GM23338 (cell line): ENCODE measurements at regions not wholly inside any gene's neighbourhood (a gene's known extent, or its start where the extent isn't known, plus 50 kb on each side); places are given as distances from the start of the nearest gene placed in this dataset.

Source experiments
- ATAC-seq: fragments of 200-7000 bp; cut with Tn5 transposase; 3 replicates; pipeline ENCODE4 v1.9.1; 2020
- DNase-seq: peaks from one replicate; pipeline ENCODE4 v3.0.0-alpha.2; 2015; ENCODE audit warnings: low spot score
- H2AFZ ChIP-seq: fragments of 200-600 bp; sonication (generic); 2 replicates; pipeline ENCODE4 v1.8.0; 2016; ENCODE audit warnings: antibody characterized with exemption, mild to moderate bottlenecking, moderate library complexity
- H3F3A ChIP-seq: fragments of 200-600 bp; sonication (generic); replicated peaks from 2 replicates; pipeline ENCODE4 v1.8.0; 2017; ENCODE audit warnings: antibody characterized with exemption, mixed run types, low read depth
- H3K27ac ChIP-seq: fragments of 200-600 bp; sonication (generic); 2 replicates; pipeline ENCODE4 v1.6.1; 2016; ENCODE audit warnings: low read depth
- H3K27me3 ChIP-seq: fragments of 200-600 bp; sonication (generic); 2 replicates; pipeline ENCODE4 v1.8.0; 2016; ENCODE audit warnings: mild to moderate bottlenecking, mixed run types, moderate library complexity; ENCODE audit not compliant: insufficient read depth
- H3K36me3 ChIP-seq: fragments of 200-600 bp; sonication (generic); 2 replicates; pipeline ENCODE4 v1.8.0; 2016; ENCODE audit warnings: mild to moderate bottlenecking; ENCODE audit not compliant: insufficient read depth
- H3K4me1 ChIP-seq: fragments of 200-600 bp; sonication (generic); 2 replicates; pipeline ENCODE4 v1.8.0; 2016; ENCODE audit warnings: mild to moderate bottlenecking, moderate library complexity; ENCODE audit not compliant: insufficient read depth
- H3K4me2 ChIP-seq: fragments of 200-600 bp; sonication (generic); 2 replicates; pipeline ENCODE4 v1.7.1; 2017; ENCODE audit warnings: mixed run types
- H3K4me3 ChIP-seq: fragments of 200-600 bp; sonication (generic); 2 replicates; pipeline ENCODE4 v1.6.1; 2016; ENCODE audit warnings: mixed run types
- H3K79me2 ChIP-seq: fragments of 200-600 bp; sonication (generic); replicated peaks from 2 replicates; pipeline ENCODE4 v1.8.0; 2017; ENCODE audit warnings: mild to moderate bottlenecking; ENCODE audit not compliant: insufficient read depth
- H3K9me2 ChIP-seq: fragments of 200-600 bp; sonication (generic); 2 replicates; pipeline ENCODE4 v1.8.0; 2017; ENCODE audit not compliant: insufficient read depth
- H4K20me1 ChIP-seq: fragments of 200-600 bp; sonication (generic); replicated peaks from 2 replicates; pipeline ENCODE4 v1.8.0; 2017; ENCODE audit warnings: mild to moderate bottlenecking; ENCODE audit not compliant: insufficient read depth
- H3K27ac Mint-ChIP-seq: 2 replicates; pipeline ENCODE4 v1.8.0; 2020; ENCODE audit warnings: inconsistent platforms, mild to moderate bottlenecking, moderate library complexity, mixed read lengths
- H3K27me3 Mint-ChIP-seq: 3 replicates; pipeline ENCODE4 v1.8.0; 2022; ENCODE audit warnings: low read depth, mild to moderate bottlenecking, moderate library complexity, mixed read lengths, inconsistent platforms; ENCODE audit not compliant: insufficient read depth, poor library complexity
- H3K36me3 Mint-ChIP-seq: 3 replicates; pipeline ENCODE4 v1.8.0; 2021; ENCODE audit warnings: low read depth, mild to moderate bottlenecking, inconsistent platforms, moderate library complexity, mixed read lengths
- H3K4me1 Mint-ChIP-seq: 3 replicates; pipeline ENCODE4 v1.8.0; 2020; ENCODE audit warnings: mild to moderate bottlenecking, inconsistent platforms, mixed read lengths
- H3K4me3 Mint-ChIP-seq: 3 replicates; pipeline ENCODE4 v1.8.0; 2021; ENCODE audit warnings: moderate library complexity, mild to moderate bottlenecking, inconsistent platforms, mixed read lengths
- H3K9me3 Mint-ChIP-seq: 3 replicates; pipeline ENCODE4 v1.8.0; 2020; ENCODE audit warnings: moderate library complexity, mild to moderate bottlenecking, inconsistent platforms, mixed read lengths
- CREB1 ChIP-seq: fragments of 250-450 bp; sonication (Bioruptor Pico); IDR thresholded peaks from 2 replicates; pipeline ENCODE4 v1.5.0; 2020; ENCODE audit warnings: low read depth, mild to moderate bottlenecking, moderate library complexity
- CTCF ChIP-seq, 2 experiments: fragments of 200-600 bp in 1 of 2; sonication (generic) in 1 of 2; conservative IDR thresholded peaks; 2 replicates each; pipeline versions ENCODE4 v1.5.1 to v1.6.1; 2016 to 2017; ENCODE audit warnings: antibody characterized with exemption in 2 of 2, low read depth in 2 of 2, mild to moderate bottlenecking in 2 of 2, moderate library complexity in 1 of 2
- ETS1 ChIP-seq: IDR thresholded peaks from 2 replicates; pipeline ENCODE4 v1.6.1; 2016; ENCODE audit warnings: antibody characterized with exemption
- EZH2 ChIP-seq: fragments of 200-600 bp; sonication (generic); IDR thresholded peaks from one replicate; pipeline ENCODE4 v1.8.0; 2017; ENCODE audit warnings: antibody characterized with exemption, mild to moderate bottlenecking, low read depth; ENCODE audit not compliant: unreplicated experiment
- EZH2phosphoT487 ChIP-seq: fragments of 200-600 bp; sonication (generic); IDR thresholded peaks from one replicate; pipeline ENCODE4 v1.8.1; 2018; ENCODE audit warnings: antibody characterized with exemption; ENCODE audit not compliant: unreplicated experiment
- JUNB ChIP-seq: IDR thresholded peaks from one replicate; pipeline ENCODE4 v1.6.1; 2016; ENCODE audit warnings: antibody characterized with exemption; ENCODE audit not compliant: unreplicated experiment
- NANOG ChIP-seq: IDR thresholded peaks from 2 replicates; pipeline ENCODE4 v1.6.1; 2016; ENCODE audit warnings: antibody characterized with exemption, borderline replicate concordance
- POLR2AphosphoS5 ChIP-seq: IDR thresholded peaks from 2 replicates; pipeline ENCODE4 v1.6.1; 2016; ENCODE audit warnings: antibody characterized with exemption, low read depth
- STAT1 ChIP-seq: IDR thresholded peaks from one replicate; pipeline ENCODE4 v1.6.1; 2016; ENCODE audit warnings: antibody characterized with exemption; ENCODE audit not compliant: unreplicated experiment
- ZNF114 ChIP-seq: fragments of 250-450 bp; sonication (Bioruptor Pico); IDR thresholded peaks from 2 replicates; pipeline ENCODE4 v1.5.0; 2020; ENCODE audit warnings: mild to moderate bottlenecking, moderate library complexity
- ZNF331 ChIP-seq: fragments of 250-450 bp; sonication (Bioruptor Pico); IDR thresholded peaks from 2 replicates; pipeline ENCODE4 v1.5.0; 2020; ENCODE audit warnings: low read depth, mild to moderate bottlenecking, moderate library complexity
- TF ChIP-seq, protein P1 (sequence below): IDR thresholded peaks from one replicate; pipeline ENCODE4 v1.6.1; 2018; ENCODE audit warnings: antibody characterized with exemption; ENCODE audit not compliant: unreplicated experiment
- TF ChIP-seq, protein P2 (sequence below): fragments of 250-450 bp; sonication (Bioruptor Pico); IDR thresholded peaks from 2 replicates; pipeline ENCODE4 v1.5.0; 2020; ENCODE audit warnings: mild to moderate bottlenecking, moderate library complexity

- H2AFZ ChIP-seq, result no peak overlapping the region
- no peaks in the 10 kb centered on the region for H3K27me3 ChIP-seq
- no peak overlapping the region for H3K27ac ChIP-seq
- H3K36me3 Mint-ChIP-seq, result no peaks in the 10 kb centered on the region
- no peaks in the 10 kb centered on the region for H3K36me3 ChIP-seq
- no peaks in the 10 kb centered on the region for H3K79me2 ChIP-seq
- DNase-seq, result no peak
- H3K4me3 Mint-ChIP-seq, result no peak overlapping the region
- no peak overlapping the region for H3K27ac Mint-ChIP-seq
- H3K27me3 Mint-ChIP-seq, result peaks cover 3% of the 10 kb centered on the region
- H3K4me3 ChIP-seq, result no peak overlapping the region
- no peaks in the 10 kb centered on the region for H3K4me1 ChIP-seq
- H3F3A ChIP-seq, result no peaks in the 10 kb centered on the region
- TF ChIP-seq, protein P1, sequence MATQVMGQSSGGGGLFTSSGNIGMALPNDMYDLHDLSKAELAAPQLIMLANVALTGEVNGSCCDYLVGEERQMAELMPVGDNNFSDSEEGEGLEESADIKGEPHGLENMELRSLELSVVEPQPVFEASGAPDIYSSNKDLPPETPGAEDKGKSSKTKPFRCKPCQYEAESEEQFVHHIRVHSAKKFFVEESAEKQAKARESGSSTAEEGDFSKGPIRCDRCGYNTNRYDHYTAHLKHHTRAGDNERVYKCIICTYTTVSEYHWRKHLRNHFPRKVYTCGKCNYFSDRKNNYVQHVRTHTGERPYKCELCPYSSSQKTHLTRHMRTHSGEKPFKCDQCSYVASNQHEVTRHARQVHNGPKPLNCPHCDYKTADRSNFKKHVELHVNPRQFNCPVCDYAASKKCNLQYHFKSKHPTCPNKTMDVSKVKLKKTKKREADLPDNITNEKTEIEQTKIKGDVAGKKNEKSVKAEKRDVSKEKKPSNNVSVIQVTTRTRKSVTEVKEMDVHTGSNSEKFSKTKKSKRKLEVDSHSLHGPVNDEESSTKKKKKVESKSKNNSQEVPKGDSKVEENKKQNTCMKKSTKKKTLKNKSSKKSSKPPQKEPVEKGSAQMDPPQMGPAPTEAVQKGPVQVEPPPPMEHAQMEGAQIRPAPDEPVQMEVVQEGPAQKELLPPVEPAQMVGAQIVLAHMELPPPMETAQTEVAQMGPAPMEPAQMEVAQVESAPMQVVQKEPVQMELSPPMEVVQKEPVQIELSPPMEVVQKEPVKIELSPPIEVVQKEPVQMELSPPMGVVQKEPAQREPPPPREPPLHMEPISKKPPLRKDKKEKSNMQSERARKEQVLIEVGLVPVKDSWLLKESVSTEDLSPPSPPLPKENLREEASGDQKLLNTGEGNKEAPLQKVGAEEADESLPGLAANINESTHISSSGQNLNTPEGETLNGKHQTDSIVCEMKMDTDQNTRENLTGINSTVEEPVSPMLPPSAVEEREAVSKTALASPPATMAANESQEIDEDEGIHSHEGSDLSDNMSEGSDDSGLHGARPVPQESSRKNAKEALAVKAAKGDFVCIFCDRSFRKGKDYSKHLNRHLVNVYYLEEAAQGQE, result no peak
- TF ChIP-seq, protein P2, sequence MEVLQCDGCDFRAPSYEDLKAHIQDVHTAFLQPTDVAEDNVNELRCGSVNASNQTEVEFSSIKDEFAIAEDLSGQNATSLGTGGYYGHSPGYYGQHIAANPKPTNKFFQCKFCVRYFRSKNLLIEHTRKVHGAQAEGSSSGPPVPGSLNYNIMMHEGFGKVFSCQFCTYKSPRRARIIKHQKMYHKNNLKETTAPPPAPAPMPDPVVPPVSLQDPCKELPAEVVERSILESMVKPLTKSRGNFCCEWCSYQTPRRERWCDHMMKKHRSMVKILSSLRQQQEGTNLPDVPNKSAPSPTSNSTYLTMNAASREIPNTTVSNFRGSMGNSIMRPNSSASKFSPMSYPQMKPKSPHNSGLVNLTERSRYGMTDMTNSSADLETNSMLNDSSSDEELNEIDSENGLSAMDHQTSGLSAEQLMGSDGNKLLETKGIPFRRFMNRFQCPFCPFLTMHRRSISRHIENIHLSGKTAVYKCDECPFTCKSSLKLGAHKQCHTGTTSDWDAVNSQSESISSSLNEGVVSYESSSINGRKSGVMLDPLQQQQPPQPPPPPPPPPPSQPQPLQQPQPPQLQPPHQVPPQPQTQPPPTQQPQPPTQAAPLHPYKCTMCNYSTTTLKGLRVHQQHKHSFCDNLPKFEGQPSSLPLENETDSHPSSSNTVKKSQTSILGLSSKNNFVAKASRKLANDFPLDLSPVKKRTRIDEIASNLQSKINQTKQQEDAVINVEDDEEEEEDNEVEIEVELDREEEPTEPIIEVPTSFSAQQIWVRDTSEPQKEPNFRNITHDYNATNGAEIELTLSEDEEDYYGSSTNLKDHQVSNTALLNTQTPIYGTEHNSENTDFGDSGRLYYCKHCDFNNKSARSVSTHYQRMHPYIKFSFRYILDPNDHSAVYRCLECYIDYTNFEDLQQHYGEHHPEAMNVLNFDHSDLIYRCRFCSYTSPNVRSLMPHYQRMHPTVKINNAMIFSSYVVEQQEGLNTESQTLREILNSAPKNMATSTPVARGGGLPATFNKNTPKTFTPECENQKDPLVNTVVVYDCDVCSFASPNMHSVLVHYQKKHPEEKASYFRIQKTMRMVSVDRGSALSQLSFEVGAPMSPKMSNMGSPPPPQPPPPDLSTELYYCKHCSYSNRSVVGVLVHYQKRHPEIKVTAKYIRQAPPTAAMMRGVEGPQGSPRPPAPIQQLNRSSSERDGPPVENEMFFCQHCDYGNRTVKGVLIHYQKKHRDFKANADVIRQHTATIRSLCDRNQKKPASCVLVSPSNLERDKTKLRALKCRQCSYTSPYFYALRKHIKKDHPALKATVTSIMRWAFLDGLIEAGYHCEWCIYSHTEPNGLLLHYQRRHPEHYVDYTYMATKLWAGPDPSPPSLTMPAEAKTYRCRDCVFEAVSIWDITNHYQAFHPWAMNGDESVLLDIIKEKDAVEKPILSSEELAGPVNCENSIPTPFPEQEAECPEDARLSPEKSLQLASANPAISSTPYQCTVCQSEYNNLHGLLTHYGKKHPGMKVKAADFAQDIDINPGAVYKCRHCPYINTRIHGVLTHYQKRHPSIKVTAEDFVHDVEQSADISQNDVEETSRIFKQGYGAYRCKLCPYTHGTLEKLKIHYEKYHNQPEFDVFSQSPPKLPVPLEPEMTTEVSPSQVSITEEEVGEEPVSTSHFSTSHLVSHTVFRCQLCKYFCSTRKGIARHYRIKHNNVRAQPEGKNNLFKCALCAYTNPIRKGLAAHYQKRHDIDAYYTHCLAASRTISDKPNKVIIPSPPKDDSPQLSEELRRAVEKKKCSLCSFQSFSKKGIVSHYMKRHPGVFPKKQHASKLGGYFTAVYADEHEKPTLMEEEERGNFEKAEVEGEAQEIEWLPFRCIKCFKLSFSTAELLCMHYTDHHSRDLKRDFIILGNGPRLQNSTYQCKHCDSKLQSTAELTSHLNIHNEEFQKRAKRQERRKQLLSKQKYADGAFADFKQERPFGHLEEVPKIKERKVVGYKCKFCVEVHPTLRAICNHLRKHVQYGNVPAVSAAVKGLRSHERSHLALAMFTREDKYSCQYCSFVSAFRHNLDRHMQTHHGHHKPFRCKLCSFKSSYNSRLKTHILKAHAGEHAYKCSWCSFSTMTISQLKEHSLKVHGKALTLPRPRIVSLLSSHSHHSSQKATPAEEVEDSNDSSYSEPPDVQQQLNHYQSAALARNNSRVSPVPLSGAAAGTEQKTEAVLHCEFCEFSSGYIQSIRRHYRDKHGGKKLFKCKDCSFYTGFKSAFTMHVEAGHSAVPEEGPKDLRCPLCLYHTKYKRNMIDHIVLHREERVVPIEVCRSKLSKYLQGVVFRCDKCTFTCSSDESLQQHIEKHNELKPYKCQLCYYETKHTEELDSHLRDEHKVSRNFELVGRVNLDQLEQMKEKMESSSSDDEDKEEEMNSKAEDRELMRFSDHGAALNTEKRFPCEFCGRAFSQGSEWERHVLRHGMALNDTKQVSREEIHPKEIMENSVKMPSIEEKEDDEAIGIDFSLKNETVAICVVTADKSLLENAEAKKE (CRISPR knock-in tag), result no peak
- TF ChIP-seq STAT1, result no peak
- TF ChIP-seq ETS1, result no peak
- TF ChIP-seq JUNB, result no peak
- no peak for TF ChIP-seq CREB1 (CRISPR knock-in tag)
- TF ChIP-seq ZNF331 (CRISPR knock-in tag), result no peak
- TF ChIP-seq POLR2AphosphoS5, result no peak
- no peak for TF ChIP-seq EZH2
- TF ChIP-seq ZNF114 (CRISPR knock-in tag), result no peak
- no peak for TF ChIP-seq NANOG
- no peak for TF ChIP-seq CTCF (conservative IDR thresholded peaks at IDR 0.05; ENCODE audit: low read depth in 2 of 2)
- TF ChIP-seq EZH2phosphoT487, result no peak
- no peaks in the 10 kb centered on the region for H3K9me2 ChIP-seq
- H4K20me1 ChIP-seq, result no peaks in the 10 kb centered on the region
- H3K9me3 Mint-ChIP-seq, result no peaks in the 10 kb centered on the region
- no peak overlapping the region for H3K4me2 ChIP-seq
- no peaks in the 10 kb centered on the region for H3K4me1 Mint-ChIP-seq
- ATAC-seq, result no peak
Measured at GRCh38 chrX:7261672-7262332, 113.8 kb upstream of the PUDP start.
